ENCODE measurements at regions not wholly inside any gene's neighbourhood (a gene's known extent, or its start where the extent isn't known, plus 50 kb on each side); places are given as distances from the start of the nearest gene placed in this dataset.

DNA sequence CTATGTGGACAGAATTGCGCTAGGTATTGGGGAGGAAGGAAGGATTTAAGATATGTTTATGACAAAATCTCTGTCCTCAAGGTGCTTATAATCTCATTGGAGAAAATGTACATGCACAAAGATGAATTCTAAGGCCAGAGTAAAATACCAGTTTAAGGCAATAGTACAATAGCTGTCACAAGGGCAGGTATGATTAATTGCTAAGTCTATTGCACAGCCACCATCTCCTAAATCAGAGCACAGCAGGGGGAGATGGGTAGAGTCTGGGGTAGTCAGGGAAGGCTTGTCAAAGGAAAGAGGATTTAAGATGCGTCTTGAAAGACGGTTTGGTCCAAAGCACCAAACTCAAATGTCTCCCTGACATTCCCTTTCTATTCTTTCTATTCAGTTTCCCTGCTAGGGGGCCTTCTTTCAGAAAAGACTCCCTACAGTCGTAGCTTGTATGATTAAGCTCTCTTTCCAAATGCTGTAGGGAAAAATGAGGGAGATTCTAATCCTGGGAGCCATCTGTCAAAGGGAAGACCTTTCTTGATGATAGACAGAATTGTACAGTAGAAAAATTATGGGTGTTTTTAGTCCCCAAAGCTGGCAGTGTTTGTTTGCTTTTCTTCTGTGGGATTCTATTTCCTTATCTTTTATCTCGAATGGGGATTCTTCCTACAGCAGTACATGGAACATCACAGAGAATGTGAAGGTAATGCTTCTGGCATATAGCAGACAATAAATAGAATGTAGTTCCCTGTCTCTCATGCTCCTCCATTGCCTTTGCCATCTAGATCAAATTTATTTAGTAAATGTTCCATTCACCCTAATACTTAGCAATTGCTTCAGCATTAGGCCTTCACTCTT lies 107.6 kb upstream of the NFIA start:
- intact Hi-C loops (cut with micrococcal nuclease) = loop anchor here (5.0 to 10.0 kb wide), 2 partner anchors 363 to 670 kb away; no protein-coding TSS in a partner anchor
- H3K79me2 ChIP-seq (ENCODE audit: insufficient read depth, low read length) = no peaks in the 10 kb centered on the region
- no peaks in the 10 kb centered on the region for H3K9me2 ChIP-seq (ENCODE audit: insufficient read depth)
- no peaks in the 10 kb centered on the region for H3K9me3 ChIP-seq (ENCODE audit: control insufficient read depth in 1 of 2, insufficient read depth in 1 of 2, low read depth in 1 of 2, low read length in 2 of 2)
- peaks cover 0 to 10% of the 10 kb centered on the region in 2 experiments; a peak in 3 of 4 replicates for H3K4me1 ChIP-seq (ENCODE audit: control insufficient read depth in 1 of 2, insufficient read depth in 2 of 2, low read length in 2 of 2)
- RAD21 ChIA-PET (ENCODE audit: low non-redundant PET in 1 of 2, low total read pairs in 2 of 2, uncharacterized antibody in 2 of 2, unreplicated experiment in 2 of 2) = no interaction called here
- DNase-seq (ENCODE audit: low read depth, low spot score) (no peak), ATAC-seq (no peak)
- no peak for TF ChIP-seq EZH2 (IDR thresholded peaks at IDR 0.05)
- TF ChIP-seq POLR2AphosphoS5 (IDR thresholded peaks at IDR 0.05; ENCODE audit: low read depth, low read length) = no peak
- TF ChIP-seq, protein P1, sequence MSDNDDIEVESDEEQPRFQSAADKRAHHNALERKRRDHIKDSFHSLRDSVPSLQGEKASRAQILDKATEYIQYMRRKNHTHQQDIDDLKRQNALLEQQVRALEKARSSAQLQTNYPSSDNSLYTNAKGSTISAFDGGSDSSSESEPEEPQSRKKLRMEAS (IDR thresholded peaks at IDR 0.05) = no peak
- TF ChIP-seq ZNF274 (IDR thresholded peaks at IDR 0.05; ENCODE audit: low read depth, low read length) = no peak
- TF ChIP-seq POLR2A (IDR thresholded peaks at IDR 0.05; ENCODE audit: borderline replicate concordance, extremely low read depth, insufficient read depth, insufficient read length) = no peak
- no peak for TF ChIP-seq TCF7L2 (IDR thresholded peaks at IDR 0.05; ENCODE audit: borderline replicate concordance, extremely low read depth, insufficient read depth, insufficient read length)
- TF ChIP-seq CBX3 (IDR thresholded peaks at IDR 0.05; ENCODE audit: low read depth) = no peak
- no peaks in the 10 kb centered on the region for H3K36me3 ChIP-seq (ENCODE audit: control insufficient read depth in 1 of 2, insufficient read depth in 2 of 2, low read length in 2 of 2)
- no peaks in the 10 kb centered on the region for H3K27me3 ChIP-seq (ENCODE audit: insufficient read depth, low read length)
- no peak overlapping the region for H3K27ac ChIP-seq (ENCODE audit: low read depth, low read length)
- H2AFZ ChIP-seq (ENCODE audit: low read depth, low read length, poor library complexity, severe bottlenecking) = no peak overlapping the region
- H3K4me2 ChIP-seq (ENCODE audit: low read length) = no peak overlapping the region
- POLR2A ChIA-PET = no interaction called here
- no peak overlapping the region for H3K9ac ChIP-seq (ENCODE audit: low read length)
- no peak overlapping the region for H3K4me3 ChIP-seq (replicated peaks in 1 of 2; ENCODE audit: low read depth in 1 of 2, low read length in 2 of 2)
- CTCF ChIA-PET = no interaction called here
- BruUV-seq (replicated peaks) = no TSS peak
- H4K20me1 ChIP-seq (ENCODE audit: insufficient read depth) = no peaks in the 10 kb centered on the region

DNA sequence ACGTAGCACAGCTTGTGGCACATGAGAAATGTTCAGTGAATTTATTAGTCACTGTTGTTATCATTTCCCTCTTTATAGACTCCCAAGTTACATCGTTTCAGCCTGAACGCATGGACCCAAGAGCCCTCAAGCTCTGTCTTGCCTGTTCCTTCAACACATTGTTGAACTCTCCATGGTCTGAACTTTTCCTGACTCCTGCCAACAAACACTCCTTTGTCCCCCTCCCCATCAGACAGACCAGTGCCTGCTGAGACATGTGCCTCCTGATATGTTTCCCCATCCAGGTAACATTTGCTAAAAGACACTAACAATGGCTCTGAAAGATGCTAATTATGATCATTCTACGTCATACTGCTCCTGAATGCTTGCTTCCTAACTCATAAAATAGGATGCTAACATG lies 108.7 kb upstream of the NFIA start:
- no peak overlapping the region for H3K9ac ChIP-seq (ENCODE audit: low read length)
- no peak overlapping the region for H3K4me3 ChIP-seq (replicated peaks in 1 of 2; ENCODE audit: low read depth in 1 of 2, low read length in 2 of 2)
- H3K4me1 ChIP-seq (ENCODE audit: control insufficient read depth in 1 of 2, insufficient read depth in 2 of 2, low read length in 2 of 2) = peaks cover 0 to 10% of the 10 kb centered on the region in 2 experiments; a peak in 3 of 4 replicates
- BruUV-seq (replicated peaks) = no TSS peak
- H3K36me3 ChIP-seq (ENCODE audit: control insufficient read depth in 1 of 2, insufficient read depth in 2 of 2, low read length in 2 of 2) = no peaks in the 10 kb centered on the region
- ChIA-PET POLR2A (no interaction called here), RAD21 (ENCODE audit: low non-redundant PET in 1 of 2, low total read pairs in 2 of 2, uncharacterized antibody in 2 of 2, unreplicated experiment in 2 of 2) (no interaction called here), CTCF (no interaction called here)
- intact Hi-C loops (cut with micrococcal nuclease) = loop anchor here (10.0 kb wide), 1 partner anchor 671 kb away; no protein-coding TSS in a partner anchor
- H3K27me3 ChIP-seq (ENCODE audit: insufficient read depth, low read length) = no peaks in the 10 kb centered on the region
- no peak overlapping the region for H3K4me2 ChIP-seq (ENCODE audit: low read length)
- no peak overlapping the region for H2AFZ ChIP-seq (ENCODE audit: low read depth, low read length, poor library complexity, severe bottlenecking)
- no peaks in the 10 kb centered on the region for H3K9me2 ChIP-seq (ENCODE audit: insufficient read depth)
- ATAC-seq (no peak), DNase-seq (ENCODE audit: low read depth, low spot score) (no peak)
- H3K79me2 ChIP-seq (ENCODE audit: insufficient read depth, low read length) = no peaks in the 10 kb centered on the region
- no peaks in the 10 kb centered on the region for H4K20me1 ChIP-seq (ENCODE audit: insufficient read depth)
- no peaks in the 10 kb centered on the region for H3K9me3 ChIP-seq (ENCODE audit: control insufficient read depth in 1 of 2, insufficient read depth in 1 of 2, low read depth in 1 of 2, low read length in 2 of 2)
- H3K27ac ChIP-seq (ENCODE audit: low read depth, low read length) = no peak overlapping the region
- TF ChIP-seq POLR2A (IDR thresholded peaks at IDR 0.05; ENCODE audit: borderline replicate concordance, extremely low read depth, insufficient read depth, insufficient read length) (no peak), ELF1 (IDR thresholded peaks at IDR 0.05; ENCODE audit: borderline replicate concordance, low read depth) (no peak), POLR2AphosphoS5 (IDR thresholded peaks at IDR 0.05; ENCODE audit: low read depth, low read length) (no peak), TCF7L2 (IDR thresholded peaks at IDR 0.05; ENCODE audit: borderline replicate concordance, extremely low read depth, insufficient read depth, insufficient read length) (no peak), ZFX (IDR thresholded peaks at IDR 0.05) (no peak), EZH2 (IDR thresholded peaks at IDR 0.05) (no peak), EZH2phosphoT487 (IDR thresholded peaks at IDR 0.05; ENCODE audit: borderline replicate concordance) (no peak), ZNF274 (IDR thresholded peaks at IDR 0.05; ENCODE audit: low read depth, low read length) (no peak), SP1 (IDR thresholded peaks at IDR 0.05; ENCODE audit: low read depth) (no peak), YY1 (IDR thresholded peaks at IDR 0.05; ENCODE audit: extremely low read depth, insufficient replicate concordance, low read depth, low read length) (no peak), RAD21 (IDR thresholded peaks at IDR 0.05; ENCODE audit: low read depth) (no peak)
- TF ChIP-seq, protein P2, sequence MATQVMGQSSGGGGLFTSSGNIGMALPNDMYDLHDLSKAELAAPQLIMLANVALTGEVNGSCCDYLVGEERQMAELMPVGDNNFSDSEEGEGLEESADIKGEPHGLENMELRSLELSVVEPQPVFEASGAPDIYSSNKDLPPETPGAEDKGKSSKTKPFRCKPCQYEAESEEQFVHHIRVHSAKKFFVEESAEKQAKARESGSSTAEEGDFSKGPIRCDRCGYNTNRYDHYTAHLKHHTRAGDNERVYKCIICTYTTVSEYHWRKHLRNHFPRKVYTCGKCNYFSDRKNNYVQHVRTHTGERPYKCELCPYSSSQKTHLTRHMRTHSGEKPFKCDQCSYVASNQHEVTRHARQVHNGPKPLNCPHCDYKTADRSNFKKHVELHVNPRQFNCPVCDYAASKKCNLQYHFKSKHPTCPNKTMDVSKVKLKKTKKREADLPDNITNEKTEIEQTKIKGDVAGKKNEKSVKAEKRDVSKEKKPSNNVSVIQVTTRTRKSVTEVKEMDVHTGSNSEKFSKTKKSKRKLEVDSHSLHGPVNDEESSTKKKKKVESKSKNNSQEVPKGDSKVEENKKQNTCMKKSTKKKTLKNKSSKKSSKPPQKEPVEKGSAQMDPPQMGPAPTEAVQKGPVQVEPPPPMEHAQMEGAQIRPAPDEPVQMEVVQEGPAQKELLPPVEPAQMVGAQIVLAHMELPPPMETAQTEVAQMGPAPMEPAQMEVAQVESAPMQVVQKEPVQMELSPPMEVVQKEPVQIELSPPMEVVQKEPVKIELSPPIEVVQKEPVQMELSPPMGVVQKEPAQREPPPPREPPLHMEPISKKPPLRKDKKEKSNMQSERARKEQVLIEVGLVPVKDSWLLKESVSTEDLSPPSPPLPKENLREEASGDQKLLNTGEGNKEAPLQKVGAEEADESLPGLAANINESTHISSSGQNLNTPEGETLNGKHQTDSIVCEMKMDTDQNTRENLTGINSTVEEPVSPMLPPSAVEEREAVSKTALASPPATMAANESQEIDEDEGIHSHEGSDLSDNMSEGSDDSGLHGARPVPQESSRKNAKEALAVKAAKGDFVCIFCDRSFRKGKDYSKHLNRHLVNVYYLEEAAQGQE (IDR thresholded peaks at IDR 0.05; ENCODE audit: low read depth) = no peak
- TF ChIP-seq, protein P3, sequence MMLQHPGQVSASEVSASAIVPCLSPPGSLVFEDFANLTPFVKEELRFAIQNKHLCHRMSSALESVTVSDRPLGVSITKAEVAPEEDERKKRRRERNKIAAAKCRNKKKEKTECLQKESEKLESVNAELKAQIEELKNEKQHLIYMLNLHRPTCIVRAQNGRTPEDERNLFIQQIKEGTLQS (IDR thresholded peaks at IDR 0.05) = no peak
- TF ChIP-seq, protein P1 (IDR thresholded peaks at IDR 0.05) = no peak

Measured in HCT116 (cell line).